HG03159 (cell line): ENCODE measurements at regions not wholly inside any gene's neighbourhood (a gene's known extent, or its start where the extent isn't known, plus 50 kb on each side); places are given as distances from the start of the nearest gene placed in this dataset.
"Not testable (repeated sequence)": the region's sequence is repeated elsewhere in the genome, so short reads cannot be mapped to it uniquely, and the experiment has no call there.

Source experiments
- ATAC-seq: cut with Tn5 transposase; IDR thresholded peaks from one replicate; pipeline ENCODE4 v1.9.1; 2021; ENCODE audit warnings: mild to moderate bottlenecking, moderate library complexity; ENCODE audit not compliant: unreplicated experiment

DNA sequence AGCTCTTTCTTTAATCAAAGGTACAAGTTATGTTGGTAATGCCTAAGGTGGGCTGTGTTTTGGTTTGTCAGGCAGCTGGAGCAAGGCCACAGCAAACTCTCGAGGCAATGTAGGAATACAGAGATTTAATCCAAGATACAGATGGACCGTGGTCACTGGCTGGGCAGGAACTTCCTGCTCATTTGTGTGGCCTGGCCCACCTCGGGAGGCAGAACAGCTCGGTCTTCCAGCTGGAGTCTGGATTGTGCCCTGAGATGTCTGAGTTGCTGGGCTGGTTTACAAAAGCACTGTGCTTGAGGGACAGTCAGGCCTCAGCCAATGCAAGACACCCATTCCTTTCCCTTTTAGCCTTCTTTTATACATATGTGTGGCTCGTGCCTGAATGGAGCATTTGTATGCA, 506.1 kb upstream of the SALL3 start:
- ATAC-seq: no peak

- ATAC-seq: no peak
Measured at GRCh38 chr18:78477840-78478239, 501.8 kb upstream of the SALL3 start.

- ATAC-seq: no peak
Measured at GRCh38 chr18:78479443-78479842, 500.2 kb upstream of the SALL3 start.

DNA sequence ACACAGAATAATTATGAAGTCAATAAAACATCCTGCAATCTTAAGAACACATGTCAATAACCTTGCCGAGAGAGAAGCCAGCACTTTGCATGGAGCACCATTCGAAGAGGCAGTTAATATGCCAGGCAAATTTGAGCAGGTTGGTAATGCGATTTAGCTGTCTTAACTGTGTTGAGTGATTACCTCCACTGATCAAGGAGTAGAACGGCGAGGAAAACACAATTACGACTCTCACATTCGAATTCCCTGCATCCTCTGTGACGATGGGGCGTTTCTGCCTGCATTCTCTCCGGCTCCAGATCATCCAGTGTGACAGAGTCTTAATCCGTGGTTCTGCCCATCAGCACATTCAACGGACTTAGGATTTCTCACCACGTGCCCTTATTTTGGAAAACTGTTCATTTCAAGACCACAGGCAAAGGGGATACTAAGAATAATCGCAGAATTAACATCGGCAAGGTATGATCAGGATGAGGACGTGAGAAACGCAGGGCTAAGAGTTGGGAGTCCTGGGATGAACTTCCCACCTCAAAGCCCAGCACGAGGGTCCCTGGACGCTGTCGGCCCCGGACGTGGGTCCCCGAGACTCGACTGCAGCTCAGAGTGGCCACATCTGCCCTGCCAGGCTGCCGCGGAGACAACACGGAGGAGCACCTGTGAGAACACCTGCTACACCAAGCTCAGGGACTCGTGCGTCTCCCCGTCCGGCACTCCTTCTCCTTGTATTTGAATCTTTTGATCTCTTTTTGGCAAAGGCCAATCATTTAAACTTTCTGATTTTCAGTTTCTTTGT, 499.2 kb upstream of the SALL3 start:
- ATAC-seq: no peak

- ATAC-seq: no peak
Measured at GRCh38 chr18:78482378-78482777, 497.2 kb upstream of the SALL3 start.

DNA sequence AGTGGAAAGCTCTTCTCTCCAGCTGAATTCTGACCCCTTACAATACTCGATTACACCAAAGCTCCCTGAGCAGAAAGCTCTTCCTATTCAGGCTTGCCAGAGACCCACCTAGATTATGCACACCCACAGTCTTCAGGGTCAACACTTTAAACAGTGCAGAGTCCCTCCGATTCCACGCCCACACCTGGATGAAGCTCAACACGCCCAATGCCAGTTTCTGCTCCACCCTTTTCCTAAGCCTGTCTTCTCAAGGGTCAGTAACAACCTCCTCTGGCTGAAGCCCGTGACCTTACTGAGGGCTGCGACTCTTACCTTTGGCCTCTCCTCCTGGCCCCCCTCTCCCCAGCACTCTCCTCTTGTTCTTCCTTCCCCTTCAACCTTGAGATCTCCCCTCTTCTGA, 492.0 kb upstream of the SALL3 start:
- no peak for ATAC-seq

GRCh38 chr18:78492064-78492812, 487.4 kb upstream of the SALL3 start:
- ATAC-seq: no peak

DNA sequence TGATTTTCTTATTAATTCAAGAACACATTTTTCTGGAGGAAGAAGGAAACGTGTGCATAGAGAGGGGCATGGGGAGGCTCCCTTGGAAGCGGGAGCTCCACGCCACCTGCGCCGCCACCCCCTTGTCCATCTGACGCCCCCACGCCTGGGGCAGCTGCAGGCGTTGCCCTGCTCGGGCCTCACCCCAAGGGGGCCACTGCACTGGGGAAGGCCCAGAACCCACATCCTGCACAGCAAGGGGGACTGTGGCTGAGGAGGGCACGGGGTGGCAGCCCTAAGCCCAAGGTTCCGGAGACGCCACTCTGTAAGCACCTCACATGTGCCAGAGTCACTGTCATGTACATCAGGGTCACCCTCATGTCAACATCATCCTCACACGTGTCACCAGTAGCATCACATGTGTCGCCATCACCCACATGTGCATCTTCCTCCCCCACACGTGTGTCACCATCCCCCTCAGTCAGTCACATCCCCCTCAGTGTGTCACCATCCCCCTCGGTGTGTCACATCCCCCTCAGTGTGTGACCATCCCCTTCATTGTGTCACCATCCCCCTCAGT, 486.7 kb upstream of the SALL3 start:
- no peak for ATAC-seq

DNA sequence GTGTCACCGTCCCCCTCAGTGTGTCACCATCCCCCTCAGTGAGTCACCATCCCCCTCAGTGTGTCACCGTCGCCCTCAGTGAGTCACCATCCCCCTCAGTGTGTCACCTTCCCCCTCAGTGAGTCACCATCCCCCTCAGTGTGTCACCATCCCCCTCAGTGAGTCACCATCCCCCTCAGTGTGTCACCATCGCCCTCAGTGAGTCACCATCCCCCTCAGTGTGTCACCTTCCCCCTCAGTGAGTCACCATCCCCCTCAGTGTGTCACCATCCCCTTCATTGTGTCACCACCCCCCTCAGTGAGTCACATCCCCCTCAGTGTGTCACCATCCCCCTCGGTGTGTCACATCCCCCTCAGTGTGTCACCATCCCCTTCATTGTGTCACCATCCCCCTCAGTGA, 486.1 kb upstream of the SALL3 start:
- not testable (repeated sequence) for ATAC-seq

DNA sequence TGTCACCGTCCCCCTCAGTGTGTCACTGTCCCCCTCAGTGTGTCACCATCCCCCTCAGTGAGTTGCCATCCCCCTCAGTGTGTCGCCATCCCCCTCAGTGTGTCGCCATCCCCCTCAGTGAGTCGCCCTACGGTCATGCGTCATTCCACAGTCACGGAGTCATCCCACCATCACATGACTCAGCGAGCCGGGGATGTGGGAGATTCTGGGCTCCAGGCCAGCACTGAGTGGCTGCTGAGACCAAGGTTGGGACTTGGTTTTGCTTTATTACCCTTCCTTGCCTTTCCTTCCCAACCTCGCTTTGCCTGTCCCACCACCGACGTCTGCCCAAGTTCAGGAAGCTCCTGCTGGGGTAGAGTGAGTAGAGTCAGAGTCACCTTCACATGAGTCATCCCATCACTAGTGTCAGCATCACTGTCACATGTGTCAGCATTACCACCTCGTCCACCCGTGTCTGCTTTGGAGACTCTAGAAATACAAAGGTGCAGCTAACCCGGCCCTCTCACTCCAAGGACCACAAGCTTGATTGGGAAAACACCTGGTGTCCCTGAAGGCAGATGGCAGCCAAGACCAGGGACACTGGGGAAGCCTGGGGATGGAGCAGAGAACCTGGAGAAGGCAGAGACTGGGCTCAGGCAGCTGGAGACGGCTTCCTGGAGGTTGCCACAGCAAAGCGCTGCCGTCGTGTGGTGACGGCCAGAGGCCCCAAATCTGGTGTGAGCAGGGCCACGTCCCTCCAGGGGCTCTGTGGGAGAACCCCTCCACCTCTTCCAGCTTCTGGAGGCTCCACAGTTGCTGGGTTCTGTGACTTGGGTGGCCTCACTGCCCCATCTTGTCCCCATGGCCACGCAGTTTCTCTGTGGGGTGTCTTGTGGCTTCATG, 485.2 kb upstream of the SALL3 start:
- no peak for ATAC-seq

DNA sequence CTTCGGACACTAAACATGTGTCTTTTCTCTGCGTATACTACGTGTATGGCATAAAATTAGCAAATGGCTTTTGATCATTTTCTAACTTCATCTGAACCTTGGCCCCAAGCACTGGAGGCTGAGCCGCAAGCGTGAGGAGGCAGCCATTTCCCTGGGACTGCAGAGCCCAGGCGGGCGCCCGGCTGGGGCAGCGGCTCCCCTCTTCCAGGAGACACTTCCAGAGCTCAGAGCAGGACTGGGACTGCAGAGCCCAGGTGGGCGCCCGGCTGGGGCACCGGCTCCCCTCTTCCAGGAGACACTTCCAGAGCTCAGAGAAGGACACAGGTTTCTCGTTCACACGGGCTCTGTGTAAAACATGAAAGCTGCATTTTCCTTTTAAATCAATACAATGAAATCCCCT, 484.1 kb upstream of the SALL3 start:
- no peak for ATAC-seq

GRCh38 chr18:78496079-78496478, 483.5 kb upstream of the SALL3 start:
- ATAC-seq: no peak

DNA sequence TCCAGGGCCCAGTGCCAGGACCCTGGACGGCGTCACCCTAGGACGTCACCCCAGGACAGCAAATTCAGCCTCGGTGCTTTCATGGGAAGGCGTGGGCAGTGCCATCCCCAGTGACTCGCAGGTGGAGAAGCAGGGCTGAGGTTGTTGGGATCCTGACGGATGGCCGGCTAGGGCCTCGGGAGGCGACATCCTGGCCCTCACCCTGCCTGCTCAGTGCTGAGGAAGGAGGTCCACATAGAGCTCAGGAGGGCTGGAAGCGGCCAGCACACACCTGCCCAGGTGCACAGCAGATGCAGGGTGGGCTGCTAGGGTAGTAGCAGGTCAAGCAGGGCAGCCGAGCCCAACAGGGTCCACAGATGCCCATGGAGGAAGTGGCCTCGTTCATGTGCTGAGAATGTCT, 482.0 kb upstream of the SALL3 start:
- ATAC-seq: no peak

DNA sequence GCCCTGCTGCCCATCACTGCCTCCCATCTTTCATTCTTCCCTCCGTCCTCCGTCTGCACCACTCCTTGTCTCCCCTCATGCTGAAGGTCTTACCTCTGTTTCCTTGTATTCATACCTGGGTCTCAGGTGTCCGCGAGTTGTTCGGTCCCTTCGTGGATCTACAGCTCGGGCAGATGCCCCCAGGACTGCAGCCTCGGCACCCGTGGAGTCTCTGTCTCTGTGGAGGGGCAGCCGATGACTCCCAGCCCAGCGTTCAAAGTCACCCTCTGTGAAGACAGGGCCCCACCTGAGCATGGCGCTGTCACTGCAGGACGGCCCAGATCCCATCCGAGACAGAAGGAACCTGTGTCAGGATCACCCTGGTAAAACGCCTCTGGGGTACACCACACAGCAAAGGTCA, 480.0 kb upstream of the SALL3 start:
- no peak for ATAC-seq

- ATAC-seq: no peak
Measured at GRCh38 chr18:78501251-78501650, 478.4 kb upstream of the SALL3 start.

DNA sequence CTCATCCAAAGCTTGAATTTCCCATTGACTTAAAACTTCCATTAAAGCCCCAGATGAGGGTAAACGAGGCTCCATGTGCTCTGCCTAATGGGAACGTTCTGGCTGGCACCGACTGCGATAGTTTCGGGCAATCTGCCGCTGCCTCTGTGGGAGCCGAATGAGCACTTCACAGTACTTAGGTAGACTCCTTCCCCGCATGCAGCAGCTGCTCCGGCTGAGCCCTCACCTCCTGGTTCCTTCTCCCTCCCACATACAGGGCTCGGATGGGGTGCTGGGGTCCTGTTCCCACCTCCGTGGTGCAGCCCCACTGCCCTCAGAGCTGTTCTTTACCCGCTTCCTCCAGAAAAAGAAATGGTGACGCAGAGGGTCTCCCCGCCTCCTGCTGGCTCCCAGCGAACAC, 476.5 kb upstream of the SALL3 start:
- ATAC-seq: no peak

- no peak for ATAC-seq
Measured at GRCh38 chr18:78505851-78506461, 473.7 kb upstream of the SALL3 start.

DNA sequence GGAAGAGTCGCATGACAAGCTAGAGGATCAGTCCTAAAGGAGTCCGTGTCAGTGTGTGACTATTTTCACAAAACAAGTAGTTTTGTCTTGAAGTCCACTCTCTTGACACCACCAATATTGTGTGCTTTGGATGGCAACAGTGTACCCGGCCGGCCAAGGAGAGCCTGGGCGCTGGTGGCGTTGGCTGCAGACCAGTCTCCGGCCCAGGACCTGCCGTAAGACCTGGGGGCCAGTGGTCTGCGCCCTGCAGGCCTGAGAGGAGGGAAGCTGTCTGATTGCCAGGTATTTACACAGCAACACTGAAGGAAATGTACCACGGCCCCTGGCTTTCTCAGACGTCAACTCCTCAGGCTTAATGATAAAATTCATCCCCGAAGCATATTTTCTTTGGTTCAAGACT, 472.4 kb upstream of the SALL3 start:
- ATAC-seq: no peak

- ATAC-seq: not testable (repeated sequence)
Measured at GRCh38 chr18:78508228-78508824, 471.3 kb upstream of the SALL3 start.

DNA sequence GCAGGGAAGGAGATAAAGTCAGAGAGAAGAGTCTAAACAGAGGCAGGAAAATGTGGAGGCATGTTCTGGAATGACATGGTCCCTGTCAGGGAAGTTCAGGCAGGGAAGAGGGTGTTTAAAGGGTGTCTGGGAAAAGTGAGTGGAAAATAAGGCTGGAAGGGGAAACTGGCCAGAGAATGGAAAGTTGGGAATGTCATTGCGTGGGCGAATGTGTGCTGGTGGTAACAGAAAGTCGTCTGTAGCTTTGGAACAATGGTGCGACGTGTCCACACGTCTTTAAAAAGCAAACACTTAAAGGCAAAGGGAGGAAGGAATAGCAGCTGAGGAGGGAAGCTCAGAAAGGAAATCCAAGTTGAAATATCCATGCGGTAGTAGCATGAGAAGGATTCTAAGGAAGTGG, 469.5 kb upstream of the SALL3 start:
- ATAC-seq: no peak
